HEK293 (cell line): ENCODE measurements at regions not wholly inside any gene's neighbourhood (a gene's known extent, or its start where the extent isn't known, plus 50 kb on each side); places are given as distances from the start of the nearest gene placed in this dataset.

ENCODE experiments used
- CTCF ChIA-PET: fragments of 350-600 bp; formaldehyde crosslinking; extraction: SDS; loops from one replicate; lab custom pipeline; 2021; ENCODE audit warnings: antibody characterized with exemption; lab: Yijun Ruan, JAX
- POLR2A ChIA-PET: fragments of 300-600 bp; formaldehyde crosslinking; extraction: SDS; loops from one replicate; lab custom pipeline; 2020; ENCODE audit warnings: antibody characterized with exemption, inconsistent platforms; lab: Yijun Ruan, JAX
- H3K27ac ChIP-seq: fragments of 200-500 bp; sonication (Bioruptor generic); 2 replicates; pipeline ENCODE4 v1.5.1; 2014; ENCODE audit warnings: low read depth, low read length, control low read depth, inconsistent platforms; ENCODE audit errors: extremely low read depth
- H3K36me3 ChIP-seq, 2 experiments: fragments of 200-500 bp in 1 of 2; sonication (Bioruptor generic) in 1 of 2; 1 replicate in 1 of 2; 2 replicates in 1 of 2; pipeline ENCODE4 v1.5.1; 2014 to 2017; ENCODE audit warnings: inconsistent platforms in 2 of 2, low read length in 2 of 2; ENCODE audit not compliant: control insufficient read depth in 2 of 2, insufficient read depth in 1 of 2
- H3K4me1 ChIP-seq: fragments of 200-500 bp; sonication (Bioruptor generic); 2 replicates; pipeline ENCODE4 v1.5.1; 2014; ENCODE audit warnings: mild to moderate bottlenecking, low read length, inconsistent platforms; ENCODE audit not compliant: control insufficient read depth, insufficient read depth
- H3K4me3 ChIP-seq: 2 replicates; pipeline ENCODE4 v1.5.1; 2011; ENCODE audit warnings: low read depth, mild to moderate bottlenecking, control low read depth, low read length, moderate library complexity
- H3K9me3 ChIP-seq: fragments of 200-500 bp; sonication (Bioruptor generic); 2 replicates; pipeline ENCODE4 v1.5.1; 2014; ENCODE audit warnings: low read depth, low read length, inconsistent platforms; ENCODE audit not compliant: control insufficient read depth, insufficient read depth
- EGR2 ChIP-seq: fragments of 450-650 bp; formaldehyde crosslinking; IDR thresholded peaks from 2 replicates; pipeline ENCODE4 v1.5.1; 2016; ENCODE audit warnings: low read depth, missing biosample characterization, missing genetic modification characterization
- KLF8 ChIP-seq: fragments of 450-650 bp; formaldehyde crosslinking; IDR thresholded peaks from 2 replicates; pipeline ENCODE4 v1.5.1; 2016; ENCODE audit warnings: missing biosample characterization, missing genetic modification characterization
- KLF9 ChIP-seq: fragments of 450-650 bp; formaldehyde crosslinking; IDR thresholded peaks from 2 replicates; pipeline ENCODE4 v1.5.1; 2016; ENCODE audit warnings: missing biosample characterization, missing genetic modification characterization, low read depth
- TCF7L2 ChIP-seq: IDR thresholded peaks from 2 replicates; pipeline ENCODE4 v1.6.1; 2011; ENCODE audit warnings: low read depth, mild to moderate bottlenecking, inconsistent platforms, low read length, moderate library complexity, borderline replicate concordance
- ZFHX2 ChIP-seq: fragments of 450-650 bp; formaldehyde crosslinking; conservative IDR thresholded peaks from 2 replicates; pipeline ENCODE4 v1.5.1; 2016; ENCODE audit warnings: missing biosample characterization, missing genetic modification characterization
- ZFP41 ChIP-seq: fragments of 450-650 bp; formaldehyde crosslinking; IDR thresholded peaks from 2 replicates; pipeline ENCODE4 v1.5.1; 2016; ENCODE audit warnings: missing biosample characterization, missing genetic modification characterization, borderline replicate concordance
- ZNF174 ChIP-seq: fragments of 450-650 bp; formaldehyde crosslinking; IDR thresholded peaks from 2 replicates; pipeline ENCODE4 v1.5.0; 2017; ENCODE audit warnings: missing biosample characterization, mild to moderate bottlenecking, missing genetic modification characterization
- ZNF184 ChIP-seq: fragments of 450-650 bp; IDR thresholded peaks from 2 replicates; pipeline ENCODE4 v1.5.1; 2018; ENCODE audit warnings: missing biosample characterization, mild to moderate bottlenecking, missing genetic modification characterization
- ZNF239 ChIP-seq: fragments of 450-650 bp; formaldehyde crosslinking; IDR thresholded peaks from 2 replicates; pipeline ENCODE4 v1.5.1; 2016; ENCODE audit warnings: missing biosample characterization, missing genetic modification characterization
- ZNF248 ChIP-seq: fragments of 450-650 bp; formaldehyde crosslinking; IDR thresholded peaks from 2 replicates; pipeline ENCODE4 v1.5.1; 2017; ENCODE audit warnings: missing biosample characterization, missing genetic modification characterization
- ZNF311 ChIP-seq: fragments of 450-650 bp; formaldehyde crosslinking; IDR thresholded peaks from 2 replicates; pipeline ENCODE4 v1.5.1; 2017; ENCODE audit warnings: missing biosample characterization, missing genetic modification characterization, borderline replicate concordance
- ZNF366 ChIP-seq: fragments of 450-650 bp; formaldehyde crosslinking; conservative IDR thresholded peaks from 2 replicates; pipeline ENCODE4 v1.5.1; 2016; ENCODE audit warnings: missing biosample characterization, missing genetic modification characterization
- ZNF514 ChIP-seq: fragments of 450-650 bp; formaldehyde crosslinking; IDR thresholded peaks from 2 replicates; pipeline ENCODE4 v1.5.1; 2016; ENCODE audit warnings: missing biosample characterization, missing genetic modification characterization
- ZNF585B ChIP-seq: fragments of 450-650 bp; formaldehyde crosslinking; IDR thresholded peaks from 2 replicates; pipeline ENCODE4 v1.5.1; 2016; ENCODE audit warnings: missing biosample characterization, missing genetic modification characterization
- ZNF791 ChIP-seq: fragments of 450-650 bp; formaldehyde crosslinking; IDR thresholded peaks from 2 replicates; pipeline ENCODE4 v1.5.1; 2016; ENCODE audit warnings: missing biosample characterization, missing genetic modification characterization
- ZNF837 ChIP-seq: fragments of 450-650 bp; formaldehyde crosslinking; IDR thresholded peaks from 2 replicates; pipeline ENCODE4 v1.5.1; 2016; ENCODE audit warnings: missing biosample characterization, missing genetic modification characterization
- TF ChIP-seq, protein P1 (sequence below): fragments of 450-650 bp; formaldehyde crosslinking; IDR thresholded peaks from 2 replicates; pipeline ENCODE4 v1.5.1; 2017; ENCODE audit warnings: missing biosample characterization, missing genetic modification characterization
- TF ChIP-seq, protein P2 (sequence below): fragments of 450-650 bp; formaldehyde crosslinking; IDR thresholded peaks from 2 replicates; pipeline ENCODE4 v1.5.1; 2016; ENCODE audit warnings: missing biosample characterization, missing genetic modification characterization
- TF ChIP-seq, protein P3 (sequence below): fragments of 450-650 bp; formaldehyde crosslinking; IDR thresholded peaks from 2 replicates; pipeline ENCODE4 v1.5.1; 2017; ENCODE audit warnings: missing biosample characterization, mild to moderate bottlenecking, missing genetic modification characterization, moderate library complexity

DNA sequence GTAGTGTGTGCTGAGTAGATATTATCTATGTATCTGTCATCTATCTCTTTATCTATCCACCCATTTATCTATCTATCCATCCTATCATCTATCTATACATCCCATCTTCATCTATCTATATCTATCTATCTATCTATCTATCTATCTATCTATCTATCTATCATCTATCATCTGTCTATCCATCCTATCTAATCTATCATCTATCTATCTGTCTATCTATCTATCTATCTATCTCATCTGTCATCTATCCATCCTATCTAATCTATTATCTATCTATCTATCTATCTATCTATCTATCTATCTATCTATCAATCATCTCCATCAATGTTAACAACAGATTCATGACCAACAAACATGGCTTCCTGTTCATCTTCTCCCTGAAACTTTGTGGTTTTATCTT is 90.5 kb upstream of the SLC24A3 start:
- POLR2A ChIA-PET = no interaction called here
- CTCF ChIA-PET = interaction anchor here (0.6 kb wide), 1 partner anchor 14 kb away, joined by 3 read pairs; no protein-coding TSS in a partner anchor
- H3K27ac ChIP-seq = no peak overlapping the region
- H3K4me3 ChIP-seq = no peak overlapping the region
- H3K9me3 ChIP-seq = no peaks in the 10 kb centered on the region
- H3K4me1 ChIP-seq = no peaks in the 10 kb centered on the region
- H3K36me3 ChIP-seq = no peaks in the 10 kb centered on the region
- peak; percentile 54; the same call in 1 of the 2 replicates for TF ChIP-seq ZNF366 (tag by site-specific recombination)
- no peak for TF ChIP-seq ZNF311 (tag by site-specific recombination)
- no peak for TF ChIP-seq EGR2 (tag by site-specific recombination)

DNA sequence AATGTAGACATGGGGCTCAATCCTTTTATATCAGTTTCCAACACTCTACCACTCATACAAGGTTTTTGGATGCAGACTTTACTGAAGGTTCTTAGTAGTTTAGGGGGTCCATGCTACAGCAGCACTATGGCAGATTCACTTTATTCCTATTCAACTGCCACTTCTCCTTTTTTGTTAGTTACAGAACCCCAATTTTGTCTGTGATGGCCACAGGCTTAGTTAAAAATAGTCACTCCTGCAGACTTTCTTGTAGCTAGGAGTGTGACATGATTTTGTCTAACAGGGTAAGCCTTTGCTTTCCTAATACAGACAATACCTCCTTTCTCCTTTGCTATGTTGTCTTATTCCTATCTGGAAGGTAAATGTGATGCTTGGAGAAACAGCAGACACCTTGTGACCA is 90.0 kb upstream of the SLC24A3 start:
- no peaks in the 10 kb centered on the region for H3K36me3 ChIP-seq
- H3K9me3 ChIP-seq = no peaks in the 10 kb centered on the region
- no peak for TF ChIP-seq ZNF837 (tag by site-specific recombination)
- TF ChIP-seq, protein P1, sequence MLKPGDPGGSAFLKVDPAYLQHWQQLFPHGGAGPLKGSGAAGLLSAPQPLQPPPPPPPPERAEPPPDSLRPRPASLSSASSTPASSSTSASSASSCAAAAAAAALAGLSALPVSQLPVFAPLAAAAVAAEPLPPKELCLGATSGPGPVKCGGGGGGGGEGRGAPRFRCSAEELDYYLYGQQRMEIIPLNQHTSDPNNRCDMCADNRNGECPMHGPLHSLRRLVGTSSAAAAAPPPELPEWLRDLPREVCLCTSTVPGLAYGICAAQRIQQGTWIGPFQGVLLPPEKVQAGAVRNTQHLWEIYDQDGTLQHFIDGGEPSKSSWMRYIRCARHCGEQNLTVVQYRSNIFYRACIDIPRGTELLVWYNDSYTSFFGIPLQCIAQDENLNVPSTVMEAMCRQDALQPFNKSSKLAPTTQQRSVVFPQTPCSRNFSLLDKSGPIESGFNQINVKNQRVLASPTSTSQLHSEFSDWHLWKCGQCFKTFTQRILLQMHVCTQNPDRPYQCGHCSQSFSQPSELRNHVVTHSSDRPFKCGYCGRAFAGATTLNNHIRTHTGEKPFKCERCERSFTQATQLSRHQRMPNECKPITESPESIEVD (tag by site-specific recombination) = no peak
- TF ChIP-seq ZNF514 (tag by site-specific recombination) = no peak
- no peak for TF ChIP-seq ZNF174
- TF ChIP-seq ZFHX2 (tag by site-specific recombination) = no peak
- TF ChIP-seq, all 188 proteins: peak for 0
- POLR2A ChIA-PET = no interaction called here
- H3K4me3 ChIP-seq = no peak overlapping the region
- no peaks in the 10 kb centered on the region for H3K4me1 ChIP-seq
- H3K27ac ChIP-seq = no peak overlapping the region
- CTCF ChIA-PET = no interaction called here

DNA sequence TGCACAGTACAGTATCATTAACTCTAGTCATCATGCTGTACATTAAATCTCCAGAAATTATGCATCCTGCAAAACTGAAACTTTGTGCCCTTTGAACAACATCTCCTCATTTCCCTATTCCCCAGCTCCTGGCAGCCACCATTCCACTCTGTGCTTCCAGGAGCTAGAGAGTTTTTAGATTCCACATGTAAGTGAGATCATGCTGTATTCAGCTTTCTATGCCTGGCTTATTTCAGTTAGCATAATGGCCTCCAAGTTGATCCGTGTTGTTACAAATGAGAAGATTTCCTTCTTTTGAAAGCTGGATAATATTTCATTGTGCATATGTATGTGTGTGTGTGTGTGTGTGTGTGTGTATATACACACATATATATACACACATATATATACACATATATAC is 86.9 kb upstream of the SLC24A3 start:
- Histone ChIP-seq H3K27ac (no peak overlapping the region), H3K4me1 (no peaks in the 10 kb centered on the region), H3K4me3 (no peak overlapping the region), H3K9me3 (no peaks in the 10 kb centered on the region), H3K36me3 (no peaks in the 10 kb centered on the region)
- ChIA-PET CTCF (interaction anchor here (0.6 to 1.1 kb wide), 3 partner anchors 62 to 253 kb away, joined by 3 to 6 read pairs (median 3); no protein-coding TSS in a partner anchor), POLR2A (no interaction called here)
- TF ChIP-seq KLF8 = no peak
- no peak for TF ChIP-seq ZFP41 (tag by site-specific recombination)
- TF ChIP-seq ZNF239 (tag by site-specific recombination) = no peak
- TF ChIP-seq ZNF585B (tag by site-specific recombination) = no peak
- TF ChIP-seq ZNF248 = no peak
- no peak for TF ChIP-seq ZNF791
- TF ChIP-seq ZNF184 = no peak
- TF ChIP-seq KLF9 = no peak
- no peak for TF ChIP-seq TCF7L2
- TF ChIP-seq, protein P2, sequence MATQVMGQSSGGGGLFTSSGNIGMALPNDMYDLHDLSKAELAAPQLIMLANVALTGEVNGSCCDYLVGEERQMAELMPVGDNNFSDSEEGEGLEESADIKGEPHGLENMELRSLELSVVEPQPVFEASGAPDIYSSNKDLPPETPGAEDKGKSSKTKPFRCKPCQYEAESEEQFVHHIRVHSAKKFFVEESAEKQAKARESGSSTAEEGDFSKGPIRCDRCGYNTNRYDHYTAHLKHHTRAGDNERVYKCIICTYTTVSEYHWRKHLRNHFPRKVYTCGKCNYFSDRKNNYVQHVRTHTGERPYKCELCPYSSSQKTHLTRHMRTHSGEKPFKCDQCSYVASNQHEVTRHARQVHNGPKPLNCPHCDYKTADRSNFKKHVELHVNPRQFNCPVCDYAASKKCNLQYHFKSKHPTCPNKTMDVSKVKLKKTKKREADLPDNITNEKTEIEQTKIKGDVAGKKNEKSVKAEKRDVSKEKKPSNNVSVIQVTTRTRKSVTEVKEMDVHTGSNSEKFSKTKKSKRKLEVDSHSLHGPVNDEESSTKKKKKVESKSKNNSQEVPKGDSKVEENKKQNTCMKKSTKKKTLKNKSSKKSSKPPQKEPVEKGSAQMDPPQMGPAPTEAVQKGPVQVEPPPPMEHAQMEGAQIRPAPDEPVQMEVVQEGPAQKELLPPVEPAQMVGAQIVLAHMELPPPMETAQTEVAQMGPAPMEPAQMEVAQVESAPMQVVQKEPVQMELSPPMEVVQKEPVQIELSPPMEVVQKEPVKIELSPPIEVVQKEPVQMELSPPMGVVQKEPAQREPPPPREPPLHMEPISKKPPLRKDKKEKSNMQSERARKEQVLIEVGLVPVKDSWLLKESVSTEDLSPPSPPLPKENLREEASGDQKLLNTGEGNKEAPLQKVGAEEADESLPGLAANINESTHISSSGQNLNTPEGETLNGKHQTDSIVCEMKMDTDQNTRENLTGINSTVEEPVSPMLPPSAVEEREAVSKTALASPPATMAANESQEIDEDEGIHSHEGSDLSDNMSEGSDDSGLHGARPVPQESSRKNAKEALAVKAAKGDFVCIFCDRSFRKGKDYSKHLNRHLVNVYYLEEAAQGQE (tag by site-specific recombination) = no peak
- TF ChIP-seq, protein P3, sequence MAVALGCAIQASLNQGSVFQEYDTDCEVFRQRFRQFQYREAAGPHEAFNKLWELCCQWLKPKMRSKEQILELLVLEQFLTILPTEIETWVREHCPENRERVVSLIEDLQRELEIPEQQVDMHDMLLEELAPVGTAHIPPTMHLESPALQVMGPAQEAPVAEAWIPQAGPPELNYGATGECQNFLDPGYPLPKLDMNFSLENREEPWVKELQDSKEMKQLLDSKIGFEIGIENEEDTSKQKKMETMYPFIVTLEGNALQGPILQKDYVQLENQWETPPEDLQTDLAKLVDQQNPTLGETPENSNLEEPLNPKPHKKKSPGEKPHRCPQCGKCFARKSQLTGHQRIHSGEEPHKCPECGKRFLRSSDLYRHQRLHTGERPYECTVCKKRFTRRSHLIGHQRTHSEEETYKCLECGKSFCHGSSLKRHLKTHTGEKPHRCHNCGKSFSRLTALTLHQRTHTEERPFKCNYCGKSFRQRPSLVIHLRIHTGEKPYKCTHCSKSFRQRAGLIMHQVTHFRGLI = no peak
